HG03064 (cell line): ENCODE measurements at regions not wholly inside any gene's neighbourhood (a gene's known extent, or its start where the extent isn't known, plus 50 kb on each side); places are given as distances from the start of the nearest gene placed in this dataset.

Experiments
- ATAC-seq: cut with Tn5 transposase; IDR thresholded peaks from one replicate; pipeline ENCODE4 v1.9.1; 2021; ENCODE audit warnings: low read depth; ENCODE audit not compliant: unreplicated experiment

DNA sequence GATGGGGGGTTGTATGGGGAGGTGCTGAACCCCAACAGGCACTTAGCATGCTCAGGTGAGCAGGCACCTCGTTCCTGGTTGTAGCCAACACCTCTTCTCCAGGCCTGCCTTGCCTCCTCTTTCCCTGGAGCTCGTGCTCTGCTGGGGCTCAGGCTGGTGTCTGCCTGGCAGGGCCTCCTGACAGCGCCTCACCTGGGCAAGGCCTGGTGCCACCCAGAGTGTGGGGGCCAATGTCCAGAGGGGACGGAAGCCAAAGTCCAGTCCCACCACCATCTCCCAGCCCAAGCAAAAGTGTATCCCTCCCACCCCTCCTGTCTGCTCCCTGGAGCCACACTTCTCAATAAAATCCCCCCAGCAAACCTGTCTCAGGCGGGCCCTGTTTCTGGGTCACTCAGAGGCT, 304.2 kb upstream of the TNRC6C start:
- ATAC-seq = no peak

GRCh38 chr17:77654850-77655249, 303.7 kb upstream of the TNRC6C start:
- no peak for ATAC-seq

DNA sequence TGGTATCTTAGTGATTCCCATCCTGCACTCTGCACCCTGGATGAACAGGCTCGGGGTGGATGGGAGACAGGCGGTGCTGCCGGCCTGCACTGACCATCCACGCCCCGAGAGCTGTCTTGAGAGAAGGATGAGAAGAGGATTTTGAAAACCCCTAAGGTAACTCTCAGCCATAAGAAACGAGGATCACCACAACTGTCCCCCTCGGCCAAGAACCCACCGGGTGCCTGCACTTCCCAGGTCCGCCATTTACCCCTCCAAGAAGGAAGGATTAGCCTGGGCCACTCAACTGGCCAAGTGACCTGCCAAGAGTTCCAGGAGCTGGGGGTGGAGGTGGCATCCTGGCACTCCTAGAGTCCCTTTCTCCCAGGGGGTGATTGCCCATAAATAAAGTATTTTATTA, 302.4 kb upstream of the TNRC6C start:
- no peak for ATAC-seq

DNA sequence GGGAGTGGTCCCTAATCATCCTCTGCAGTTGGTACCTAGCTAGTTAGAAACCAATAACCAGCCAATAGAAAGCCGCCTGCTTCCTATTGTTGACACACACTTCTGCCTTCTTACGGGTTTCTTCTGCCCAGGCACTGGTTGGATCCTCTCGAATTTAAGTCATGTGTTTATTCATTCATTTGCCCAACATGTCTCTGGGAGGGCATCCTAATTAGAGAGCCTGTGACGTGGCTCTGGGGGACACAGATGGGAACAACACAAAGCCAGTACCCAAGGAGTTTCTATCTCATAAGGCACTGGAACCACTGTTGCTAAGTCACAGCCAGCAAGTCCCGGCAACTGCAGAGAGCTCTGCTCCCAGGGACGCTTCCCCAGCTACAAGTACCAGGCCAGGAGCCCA, 300.7 kb upstream of the TNRC6C start:
- ATAC-seq = no peak

- no peak for ATAC-seq
These were observed 298.0 kb upstream of the TNRC6C start for GRCh38 chr17:77660524-77660923.

DNA sequence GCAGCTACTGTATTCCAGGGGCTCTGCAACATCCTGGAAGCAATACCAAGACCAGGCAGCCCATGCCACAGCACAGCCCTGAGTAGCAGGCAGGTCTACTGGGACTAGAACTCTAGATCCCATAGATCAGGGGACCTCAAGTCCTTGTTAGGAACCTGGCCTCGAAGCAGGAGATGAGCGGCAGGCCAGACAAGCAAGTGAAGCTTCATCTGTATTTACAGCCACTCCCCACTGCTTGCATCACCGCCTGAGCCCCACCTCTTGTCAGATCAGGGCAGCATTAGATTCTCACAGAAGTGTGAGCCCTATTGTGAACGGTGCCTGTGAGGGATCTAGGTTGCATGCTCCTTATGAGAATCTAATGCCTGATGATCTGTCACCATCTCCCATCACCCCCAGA, 295.7 kb upstream of the TNRC6C start:
- ATAC-seq = no peak

GRCh38 chr17:77664097-77664729, 294.3 kb upstream of the TNRC6C start:
- ATAC-seq = no peak

GRCh38 chr17:77665833-77666232, 292.7 kb upstream of the TNRC6C start:
- no peak for ATAC-seq

- no peak for ATAC-seq
These were observed 292.0 kb upstream of the TNRC6C start for GRCh38 chr17:77666462-77666861.

DNA sequence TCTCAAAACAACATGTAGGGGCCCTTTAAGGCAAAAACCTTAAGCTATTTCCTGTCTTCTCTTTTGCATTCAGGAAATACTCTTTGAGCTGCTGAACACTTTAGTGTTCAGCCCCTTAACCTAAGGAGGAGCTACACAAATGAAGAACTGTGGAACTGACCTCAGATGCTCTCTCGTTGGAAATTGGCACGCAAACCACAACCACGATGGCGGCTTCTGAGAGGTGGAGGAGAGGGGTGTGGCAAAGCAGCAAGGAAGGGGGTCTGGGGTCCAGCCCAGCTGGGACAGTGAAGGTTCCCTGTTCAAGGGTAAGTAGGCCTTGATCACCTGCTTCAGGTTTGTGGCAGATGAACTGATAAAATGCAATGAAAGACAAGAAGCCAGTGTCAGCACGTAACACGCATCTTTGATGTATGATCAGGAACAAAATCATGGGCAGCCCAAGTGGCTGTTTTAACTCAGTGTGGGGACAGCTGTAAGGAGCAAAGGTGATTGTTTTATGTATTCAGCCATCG, 291.6 kb upstream of the TNRC6C start:
- no peak for ATAC-seq

GRCh38 chr17:77667478-77667877, 291.0 kb upstream of the TNRC6C start:
- no peak for ATAC-seq

- ATAC-seq = no peak
These were observed 290.0 kb upstream of the TNRC6C start for GRCh38 chr17:77668518-77668917.

- no peak for ATAC-seq
These were observed 288.3 kb upstream of the TNRC6C start for GRCh38 chr17:77670173-77670572.

- ATAC-seq = no peak
These were observed 284.1 kb upstream of the TNRC6C start for GRCh38 chr17:77674358-77674757.

- ATAC-seq = no peak
These were observed 283.1 kb upstream of the TNRC6C start for GRCh38 chr17:77675411-77675810.

DNA sequence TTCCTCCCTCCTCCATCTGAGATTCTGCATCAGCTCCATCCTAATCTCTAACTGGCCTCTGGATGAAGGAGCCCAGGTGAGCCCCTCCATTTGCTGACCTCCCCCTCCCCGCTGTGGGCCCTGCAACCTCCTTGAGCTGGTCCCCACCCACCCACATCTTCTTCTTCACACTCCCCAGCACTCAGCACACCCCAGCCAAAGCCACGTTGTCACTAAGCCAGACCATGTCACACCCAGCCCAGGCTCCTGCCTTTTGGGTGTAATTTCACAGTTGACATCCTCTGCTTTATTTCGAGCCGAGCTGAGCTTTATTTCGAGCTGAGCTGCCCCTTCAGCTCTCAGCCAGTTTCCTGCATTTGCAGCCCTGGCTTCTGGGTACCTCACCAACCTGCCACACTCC, 282.7 kb upstream of the TNRC6C start:
- no peak for ATAC-seq

- ATAC-seq = no peak
These were observed 282.3 kb upstream of the TNRC6C start for GRCh38 chr17:77676237-77676661.

DNA sequence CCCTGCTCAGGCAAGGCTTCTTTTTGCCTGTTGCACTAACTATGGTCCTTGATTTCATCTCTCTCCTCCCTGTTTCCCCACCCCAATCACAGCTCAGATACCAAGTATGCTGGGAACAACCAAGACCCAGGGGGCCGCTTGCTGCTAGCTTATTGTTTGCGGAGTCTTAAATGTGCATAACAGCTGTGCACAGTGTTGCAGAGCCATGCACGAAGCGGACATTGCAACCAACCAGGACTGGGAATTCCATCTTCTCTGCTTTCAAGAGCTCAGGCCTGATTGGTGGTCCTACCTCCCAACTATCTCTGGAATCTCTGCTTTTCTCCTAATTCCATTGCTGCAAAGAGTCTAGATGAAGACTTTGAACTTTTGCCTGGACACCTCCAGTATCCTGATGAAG, 281.3 kb upstream of the TNRC6C start:
- no peak for ATAC-seq

GRCh38 chr17:77677630-77678029, 280.9 kb upstream of the TNRC6C start:
- ATAC-seq = no peak

DNA sequence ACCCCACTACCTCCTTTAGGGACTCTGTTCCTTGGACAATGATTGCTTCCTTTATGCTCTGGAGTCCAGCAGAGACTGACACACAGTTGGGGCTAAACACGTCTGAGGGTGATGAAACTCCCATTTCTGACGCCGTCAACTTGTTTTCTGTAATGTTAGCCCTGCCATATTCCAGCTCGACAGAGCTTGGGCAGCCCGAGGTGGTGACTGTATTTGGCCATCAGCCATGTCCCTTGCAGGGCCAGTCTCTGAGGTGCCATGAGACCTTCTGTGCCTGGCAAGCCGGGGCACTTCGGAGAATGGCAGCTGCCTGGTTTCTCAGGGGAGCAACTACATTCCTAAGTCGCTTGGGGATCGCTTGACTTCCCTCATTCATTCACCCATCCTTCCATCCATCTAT, 278.9 kb upstream of the TNRC6C start:
- no peak for ATAC-seq

- no peak for ATAC-seq
These were observed 276.6 kb upstream of the TNRC6C start for GRCh38 chr17:77681861-77682260.

DNA sequence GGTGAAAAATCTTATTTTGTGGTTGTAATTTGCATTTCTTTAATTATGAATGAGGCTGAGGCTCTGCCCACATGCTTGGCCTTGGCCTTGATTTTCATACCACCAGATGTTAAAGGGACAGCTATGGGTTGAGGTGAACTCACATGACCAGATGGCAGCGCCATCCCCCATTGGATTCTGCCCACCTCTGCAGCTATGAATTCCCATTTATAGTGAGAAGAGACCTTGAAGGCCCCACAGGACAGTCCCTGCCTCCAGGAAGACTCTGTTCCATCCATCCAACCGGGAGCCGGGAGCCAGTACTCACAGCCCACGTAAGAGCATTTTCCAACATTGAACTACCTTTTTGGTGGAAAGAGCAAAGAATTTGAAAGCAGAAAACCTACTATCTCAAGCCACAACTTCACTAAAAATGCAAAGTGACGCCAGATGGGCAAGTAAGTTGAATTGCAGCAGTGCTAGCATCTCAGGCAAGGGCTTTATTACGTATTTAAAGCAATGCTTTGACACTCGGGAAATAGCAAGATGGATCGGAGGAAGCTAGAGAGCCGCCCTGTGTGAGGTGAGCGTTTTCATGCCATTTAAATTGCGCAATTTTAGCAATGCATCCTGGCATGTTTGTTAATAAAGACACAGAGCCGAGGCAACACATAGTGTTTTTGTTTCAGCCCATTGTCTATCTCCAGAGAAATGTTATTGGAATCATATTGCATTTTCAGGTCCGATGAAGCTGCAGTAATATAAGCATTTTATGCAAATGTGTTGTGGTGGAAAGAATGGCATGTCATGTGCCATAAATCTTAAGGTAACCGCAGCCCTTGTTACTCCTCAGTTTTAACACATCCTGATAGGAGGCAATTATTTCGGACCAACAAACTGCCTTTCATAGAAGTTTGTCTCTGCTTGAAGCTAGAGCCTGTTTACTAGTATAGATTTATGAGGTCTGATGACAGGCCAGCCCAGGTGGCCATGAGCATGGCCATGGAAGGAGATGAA, 273.4 kb upstream of the TNRC6C start:
- ATAC-seq = no peak
